Stomach (tissue), 8 donors: ENCODE measurements at regions not wholly inside any gene's neighbourhood (a gene's known extent, or its start where the extent isn't known, plus 50 kb on each side); places are given as distances from the start of the nearest gene placed in this dataset.
A peak's percentile ranks its signal among the peaks of the same experiment; 100 is the strongest.

Experiments used
- DNase-seq, 2 donors: peaks; one replicate each; pipeline versions ENCODE4 v3.0.0 to v3.0.0-alpha.2; 2013 to 2019
- H3K27ac ChIP-seq, 5 donors: fragments of 200-600 bp in 4 of 5; sonication (generic) in 4 of 5; one replicate each; pipeline ENCODE4 v1.5.1; 2013 to 2019; ENCODE audit warnings: mild to moderate bottlenecking in 1 of 5, moderate library complexity in 1 of 5
- H3K27me3 ChIP-seq, 3 donors: fragments of 200-600 bp; sonication (generic); one replicate each; pipeline ENCODE4 v1.5.1; 2017 to 2019; ENCODE audit warnings: mixed run types in 1 of 3
- H3K36me3 ChIP-seq, 4 donors: fragments of 200-600 bp; sonication (generic); 1 replicate in 3 of 4; 2 replicates in 1 of 4; pipeline ENCODE4 v1.5.1; 2016 to 2019
- H3K4me1 ChIP-seq, 4 donors: fragments of 200-600 bp; sonication (generic); one replicate each; pipeline ENCODE4 v1.5.1; 2016 to 2019
- H3K4me3 ChIP-seq, 4 donors: fragments of 200-600 bp; sonication (generic) in 3 of 4; one replicate each; pipeline ENCODE4 v1.5.1; 2016 to 2019; ENCODE audit warnings: mild to moderate bottlenecking in 1 of 4
- H3K9me3 ChIP-seq, 4 donors: fragments of 200-600 bp; sonication (generic); one replicate each; pipeline ENCODE4 v1.5.1; 2016 to 2019
- EP300 ChIP-seq: sonication (generic); formaldehyde crosslinking; IDR thresholded peaks from one replicate; pipeline ENCODE4 v1.6.1; 2017; ENCODE audit warnings: antibody characterized with exemption
- POLR2A ChIP-seq, 4 donors: fragments of 450-650 bp; IDR thresholded peaks; one replicate each; pipeline ENCODE4 v1.6.1; 2016; ENCODE audit warnings: antibody characterized with exemption in 4 of 4, control low read depth in 2 of 4, mild to moderate bottlenecking in 1 of 4, moderate library complexity in 1 of 4
- POLR2AphosphoS5 ChIP-seq, 3 donors: sonication (generic); formaldehyde crosslinking; IDR thresholded peaks; one replicate each; pipeline ENCODE4 v1.6.1; 2016; ENCODE audit warnings: antibody characterized with exemption in 3 of 3
- WGBS, 5 donors: extraction: QIAGEN DNeasy Blood & Tissue Kit in 3 of 5; methylation state at CpG; one replicate each; pipeline versions ENCODE4 v1.1.5 to v1.1.7; 2013 to 2018; 5-methylcytosine and 5-hydroxymethylcytosine counted together
- intact Hi-C: fragments of 100-400 bp; cut with DNase I; formaldehyde crosslinking; loops from one replicate; pipeline ENCODE4 v1.15.1; 2023; ENCODE audit warnings: low total_unique reads
- TF ChIP-seq, protein P1 (sequence below), 7 experiments: fragments of 450-650 bp in 4 of 7; fragments of 200-600 bp in 3 of 7; sonication (generic) in 3 of 7; IDR thresholded peaks; one replicate each; pipeline ENCODE4 v1.5.1; 2016 to 2019; ENCODE audit warnings: antibody characterized with exemption in 7 of 7, control low read depth in 2 of 7, mild to moderate bottlenecking in 1 of 7
- donor health status: healthy with polysubstance abuse.
- donor health status: Bipolar disorder and iron deficiency.
- donor health status: healthy.

DNA sequence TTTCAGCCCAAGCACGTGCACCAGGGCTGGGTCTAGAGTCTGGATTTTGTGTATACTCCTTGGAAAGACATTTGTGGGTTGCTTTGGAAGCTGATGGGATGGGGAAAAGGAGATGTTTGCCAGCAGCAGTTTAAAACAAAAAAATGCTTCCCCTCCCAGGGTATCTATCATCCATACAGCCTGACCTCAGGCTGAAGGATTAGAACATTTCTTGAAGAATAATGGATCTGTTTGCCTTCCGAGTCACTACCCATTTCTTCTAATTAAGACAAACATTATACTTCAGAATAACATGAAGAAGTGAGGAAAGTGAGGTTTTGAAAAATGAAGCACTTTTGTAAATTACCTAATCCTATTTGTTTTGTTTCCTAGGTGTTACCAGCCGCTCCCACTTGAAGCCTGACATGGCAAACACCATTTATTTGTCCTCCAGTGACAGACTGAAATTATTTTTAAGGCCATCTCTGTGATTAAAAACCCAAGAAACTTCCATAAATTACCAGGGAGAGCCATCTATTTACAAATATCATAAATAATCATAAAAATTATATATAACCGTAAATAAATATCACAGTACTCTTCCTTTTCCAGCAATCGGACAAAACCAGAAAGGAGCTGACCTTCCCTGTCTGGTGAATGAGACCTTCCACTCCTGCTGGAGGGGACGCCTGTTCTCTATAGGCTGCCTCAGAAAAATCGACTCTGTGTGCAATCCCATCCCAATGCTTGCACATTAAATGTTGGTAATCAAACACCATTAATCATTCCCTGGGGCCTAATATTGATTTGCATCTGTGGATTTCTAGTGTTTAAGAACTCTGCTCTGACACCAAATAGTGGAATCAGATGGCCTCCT is 106.8 kb downstream of the C1D start:
- 77 to 84% (median 77%) methylated on average over 7 of the region's 7 CpGs for WGBS, 5 donors
- Histone ChIP-seq H3K36me3 (no peaks in the 10 kb centered on the region), H3K4me1 (peaks cover 0 to 9% (median 4%) of the 10 kb centered on the region in 4 donors), H3K27me3 (no peaks in the 10 kb centered on the region), H3K27ac (no peak overlapping the region), H3K9me3 (peaks cover 0 to 6% (median 2%) of the 10 kb centered on the region in 4 donors), H3K4me3 (no peak overlapping the region)
- DNase-seq, result peak in 1 of 2 donors; percentile 58
- intact Hi-C loops, result no loop called here
- TF ChIP-seq POLR2AphosphoS5 (IDR thresholded peaks at IDR 0.05) (no peak), POLR2A (IDR thresholded peaks at IDR 0.05) (no peak), EP300 (no peak)
- TF ChIP-seq, protein P1, sequence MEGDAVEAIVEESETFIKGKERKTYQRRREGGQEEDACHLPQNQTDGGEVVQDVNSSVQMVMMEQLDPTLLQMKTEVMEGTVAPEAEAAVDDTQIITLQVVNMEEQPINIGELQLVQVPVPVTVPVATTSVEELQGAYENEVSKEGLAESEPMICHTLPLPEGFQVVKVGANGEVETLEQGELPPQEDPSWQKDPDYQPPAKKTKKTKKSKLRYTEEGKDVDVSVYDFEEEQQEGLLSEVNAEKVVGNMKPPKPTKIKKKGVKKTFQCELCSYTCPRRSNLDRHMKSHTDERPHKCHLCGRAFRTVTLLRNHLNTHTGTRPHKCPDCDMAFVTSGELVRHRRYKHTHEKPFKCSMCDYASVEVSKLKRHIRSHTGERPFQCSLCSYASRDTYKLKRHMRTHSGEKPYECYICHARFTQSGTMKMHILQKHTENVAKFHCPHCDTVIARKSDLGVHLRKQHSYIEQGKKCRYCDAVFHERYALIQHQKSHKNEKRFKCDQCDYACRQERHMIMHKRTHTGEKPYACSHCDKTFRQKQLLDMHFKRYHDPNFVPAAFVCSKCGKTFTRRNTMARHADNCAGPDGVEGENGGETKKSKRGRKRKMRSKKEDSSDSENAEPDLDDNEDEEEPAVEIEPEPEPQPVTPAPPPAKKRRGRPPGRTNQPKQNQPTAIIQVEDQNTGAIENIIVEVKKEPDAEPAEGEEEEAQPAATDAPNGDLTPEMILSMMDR (IDR thresholded peaks at IDR 0.05), result no peak

DNA sequence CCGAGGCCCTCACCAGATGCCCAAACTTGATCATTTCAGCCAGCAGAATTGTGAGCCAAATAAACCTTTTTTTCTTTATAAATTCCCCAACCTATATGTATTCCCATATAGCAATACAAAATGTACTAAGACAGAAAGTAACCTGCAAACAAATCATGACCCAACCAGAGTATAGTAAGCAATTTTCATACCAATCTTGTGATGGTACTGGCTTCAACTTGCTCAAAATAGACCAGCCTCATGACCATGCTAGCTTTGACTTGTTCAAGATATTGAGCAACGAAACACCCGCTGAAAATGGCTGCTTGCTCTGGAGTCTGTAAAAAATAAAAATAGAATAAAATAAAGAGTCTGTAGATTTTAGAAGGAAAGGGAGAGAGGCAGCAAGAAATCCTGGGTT is 97.6 kb downstream of the C1D start:
- Histone ChIP-seq H3K27ac (no peak overlapping the region), H3K4me3 (no peak overlapping the region), H3K9me3 (no peaks in the 10 kb centered on the region), H3K4me1 (no peaks in the 10 kb centered on the region), H3K36me3 (no peaks in the 10 kb centered on the region), H3K27me3 (no peaks in the 10 kb centered on the region)
- TF ChIP-seq, protein P1 (IDR thresholded peaks at IDR 0.05), result no peak
- no peak for TF ChIP-seq POLR2A (IDR thresholded peaks at IDR 0.05)
- no peak for TF ChIP-seq POLR2AphosphoS5 (IDR thresholded peaks at IDR 0.05)
- DNase-seq, result no peak
- 85 to 97% (median 90%) methylated on average over 3 of the region's 3 CpGs for WGBS, 5 donors
- intact Hi-C loops, result no loop called here

DNA sequence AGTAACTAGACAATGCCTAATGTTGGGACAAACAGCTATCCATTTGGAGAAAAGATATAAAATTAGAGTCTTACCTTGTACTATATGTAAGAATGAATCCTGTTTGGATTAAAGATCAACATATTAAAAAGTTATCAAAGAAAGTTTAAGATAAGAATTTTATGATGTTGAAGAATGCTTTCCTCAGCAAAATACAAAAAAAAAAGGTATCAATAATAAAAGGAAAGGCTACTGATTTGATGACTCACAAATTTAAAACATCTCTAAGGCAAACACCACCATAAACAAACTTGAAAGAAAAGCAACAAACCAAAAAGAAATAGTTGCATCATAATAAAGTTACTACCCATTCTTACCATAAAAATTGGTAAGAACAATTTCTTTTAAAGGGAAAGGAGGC is 92.7 kb downstream of the C1D start:
- no peaks in the 10 kb centered on the region for H3K27me3 ChIP-seq
- intact Hi-C loops, result no loop called here
- TF ChIP-seq, protein P1 (IDR thresholded peaks at IDR 0.05), result no peak
- no peak for TF ChIP-seq POLR2AphosphoS5 (IDR thresholded peaks at IDR 0.05)
- H3K4me1 ChIP-seq, result peaks cover 0 to 6% (median 2%) of the 10 kb centered on the region in 4 donors
- H3K4me3 ChIP-seq, result no peak overlapping the region
- no peak overlapping the region for H3K27ac ChIP-seq
- H3K36me3 ChIP-seq, result no peaks in the 10 kb centered on the region
- no peaks in the 10 kb centered on the region for H3K9me3 ChIP-seq
- no peak for DNase-seq

DNA sequence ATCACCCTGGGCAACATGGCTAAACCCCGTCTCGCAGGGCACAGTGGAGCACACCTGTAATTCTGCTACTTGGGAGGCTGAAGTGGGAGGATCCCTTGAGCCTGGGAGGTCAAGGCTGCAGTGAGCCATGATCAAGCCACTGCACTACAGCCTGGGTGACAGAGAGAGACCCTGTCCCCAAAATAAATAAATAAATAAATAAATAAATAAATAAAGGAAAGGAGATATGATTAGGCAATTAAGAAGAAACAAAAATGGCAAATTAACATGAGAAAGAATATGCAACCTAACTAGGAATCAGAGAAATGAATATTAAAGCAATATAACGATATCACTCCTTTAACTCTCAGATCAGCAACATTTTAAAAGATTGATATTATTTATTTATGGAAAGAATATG is 92.3 kb downstream of the C1D start:
- no peak for TF ChIP-seq POLR2A (IDR thresholded peaks at IDR 0.05)
- TF ChIP-seq, protein P1 (IDR thresholded peaks at IDR 0.05), result no peak
- no peak for TF ChIP-seq EP300
- no peak for TF ChIP-seq POLR2AphosphoS5 (IDR thresholded peaks at IDR 0.05)
- no peaks in the 10 kb centered on the region for H3K36me3 ChIP-seq
- peaks cover 0 to 11% (median 6%) of the 10 kb centered on the region in 4 donors for H3K4me1 ChIP-seq
- H3K4me3 ChIP-seq, result no peak overlapping the region
- H3K9me3 ChIP-seq, result no peaks in the 10 kb centered on the region
- no peak overlapping the region for H3K27ac ChIP-seq
- DNase-seq, result no peak
- no peaks in the 10 kb centered on the region for H3K27me3 ChIP-seq
- intact Hi-C loops, result no loop called here
- WGBS, 5 donors, result 96 to 99% (median 98%) methylated on average over 3 of the region's 3 CpGs
